ENCODE measurements at regions not wholly inside any gene's neighbourhood (a gene's known extent, or its start where the extent isn't known, plus 50 kb on each side); places are given as distances from the start of the nearest gene placed in this dataset.

- H3K4me2 ChIP-seq, result no peak overlapping the region
- H3K4me1 ChIP-seq (replicated peaks; ENCODE audit: insufficient read depth), result no peaks in the 10 kb centered on the region
- POLR2A ChIA-PET (ENCODE audit: unreplicated experiment), result no interaction called here
- H3K9me3 ChIP-seq (ENCODE audit: insufficient read depth, low read depth), result no peaks in the 10 kb centered on the region
- no peaks in the 10 kb centered on the region for H3F3A ChIP-seq (ENCODE audit: insufficient read depth, low read depth)
- H4K20me1 ChIP-seq (ENCODE audit: insufficient read depth), result no peaks in the 10 kb centered on the region
- H3K36me3 ChIP-seq (ENCODE audit: low read depth), result no peaks in the 10 kb centered on the region
- H3K79me2 ChIP-seq (ENCODE audit: low read depth), result no peaks in the 10 kb centered on the region
- H3K27ac ChIP-seq, result no peak overlapping the region
- no peak overlapping the region for H3K4me3 ChIP-seq
- no peaks in the 10 kb centered on the region for H3K27me3 ChIP-seq (ENCODE audit: insufficient read depth, low read depth)
- intact Hi-C loops (cut with micrococcal nuclease; ENCODE audit: unreplicated experiment), result no loop called here
- H3K9me2 ChIP-seq (ENCODE audit: insufficient read depth), result no peaks in the 10 kb centered on the region
- no TSS peak for BruUV-seq (replicated peaks)
- CTCF ChIA-PET, result no interaction called here
- no peak for DNase-seq
- no peak overlapping the region for H2AFZ ChIP-seq
- TF ChIP-seq EZH2 (IDR thresholded peaks at IDR 0.05; ENCODE audit: low read depth) (no peak), CTCF (conservative IDR thresholded peaks at IDR 0.05) (no peak)
These were observed 738.4 kb upstream of the FZD8 start for GRCh38 chr10:36380538-36380937.

- Histone ChIP-seq H3K4me2 (no peak overlapping the region), H3K36me3 (ENCODE audit: low read depth) (no peaks in the 10 kb centered on the region), H3K9me2 (ENCODE audit: insufficient read depth) (no peaks in the 10 kb centered on the region), H2AFZ (no peak overlapping the region), H4K20me1 (ENCODE audit: insufficient read depth) (no peaks in the 10 kb centered on the region), H3F3A (ENCODE audit: insufficient read depth, low read depth) (no peaks in the 10 kb centered on the region), H3K9me3 (ENCODE audit: insufficient read depth, low read depth) (no peaks in the 10 kb centered on the region), H3K79me2 (ENCODE audit: low read depth) (no peaks in the 10 kb centered on the region), H3K27me3 (ENCODE audit: insufficient read depth, low read depth) (no peaks in the 10 kb centered on the region), H3K4me3 (no peak overlapping the region), H3K4me1 (replicated peaks; ENCODE audit: insufficient read depth) (no peaks in the 10 kb centered on the region), H3K27ac (no peak overlapping the region)
- CTCF ChIA-PET, result no interaction called here
- POLR2A ChIA-PET (ENCODE audit: unreplicated experiment), result no interaction called here
- DNase-seq, result no peak
- intact Hi-C loops (cut with micrococcal nuclease; ENCODE audit: unreplicated experiment), result no loop called here
- BruUV-seq (replicated peaks), result no TSS peak
- no peak for TF ChIP-seq CTCF (conservative IDR thresholded peaks at IDR 0.05)
- no peak for TF ChIP-seq EZH2 (IDR thresholded peaks at IDR 0.05; ENCODE audit: low read depth)
These were observed 733.0 kb upstream of the FZD8 start for GRCh38 chr10:36375107-36375506.

GRCh38 chr10:36373424-36374096, 731.5 kb upstream of the FZD8 start:
- H3F3A ChIP-seq (ENCODE audit: insufficient read depth, low read depth), result no peaks in the 10 kb centered on the region
- no peaks in the 10 kb centered on the region for H3K36me3 ChIP-seq (ENCODE audit: low read depth)
- H2AFZ ChIP-seq, result no peak overlapping the region
- DNase-seq, result no peak
- H4K20me1 ChIP-seq (ENCODE audit: insufficient read depth), result no peaks in the 10 kb centered on the region
- H3K9me3 ChIP-seq (ENCODE audit: insufficient read depth, low read depth), result no peaks in the 10 kb centered on the region
- H3K79me2 ChIP-seq (ENCODE audit: low read depth), result no peaks in the 10 kb centered on the region
- no peaks in the 10 kb centered on the region for H3K4me1 ChIP-seq (replicated peaks; ENCODE audit: insufficient read depth)
- no peak for TF ChIP-seq CTCF (conservative IDR thresholded peaks at IDR 0.05)
- TF ChIP-seq EZH2 (IDR thresholded peaks at IDR 0.05; ENCODE audit: low read depth), result no peak
- intact Hi-C loops (cut with micrococcal nuclease; ENCODE audit: unreplicated experiment), result no loop called here
- no TSS peak for BruUV-seq (replicated peaks)
- ChIA-PET POLR2A (ENCODE audit: unreplicated experiment) (no interaction called here), CTCF (no interaction called here)
- H3K4me3 ChIP-seq, result no peak overlapping the region
- no peaks in the 10 kb centered on the region for H3K27me3 ChIP-seq (ENCODE audit: insufficient read depth, low read depth)
- H3K4me2 ChIP-seq, result no peak overlapping the region
- no peaks in the 10 kb centered on the region for H3K9me2 ChIP-seq (ENCODE audit: insufficient read depth)
- H3K27ac ChIP-seq, result no peak overlapping the region
